Rectal smooth muscle tissue (tissue), 1 donor: ENCODE measurements at regions not wholly inside any gene's neighbourhood (a gene's known extent, or its start where the extent isn't known, plus 50 kb on each side); places are given as distances from the start of the nearest gene placed in this dataset.

Experiments used
- H3K27ac ChIP-seq: one replicate; pipeline ENCODE4 v1.7.0; 2013; ENCODE audit warnings: low read depth, low read length, inconsistent platforms
- H3K27me3 ChIP-seq: one replicate; pipeline ENCODE4 v1.7.0; 2013; ENCODE audit warnings: low read length; ENCODE audit not compliant: control insufficient read depth, insufficient read depth
- H3K36me3 ChIP-seq: one replicate; pipeline ENCODE4 v1.7.0; 2013; ENCODE audit warnings: low read length; ENCODE audit not compliant: control insufficient read depth, insufficient read depth
- H3K4me1 ChIP-seq: one replicate; pipeline ENCODE4 v1.7.0; 2013; ENCODE audit warnings: low read length; ENCODE audit not compliant: control insufficient read depth, insufficient read depth
- H3K4me3 ChIP-seq: one replicate; pipeline ENCODE4 v1.7.0; 2013; ENCODE audit warnings: low read length
- H3K9ac ChIP-seq: one replicate; pipeline ENCODE4 v1.7.0; 2013; ENCODE audit warnings: low read length

- Histone ChIP-seq H3K27me3 (no peaks in the 10 kb centered on the region), H3K36me3 (no peaks in the 10 kb centered on the region), H3K27ac (peak overlapping the region; percentile 77), H3K4me3 (no peak overlapping the region), H3K9ac (no peak overlapping the region), H3K4me1 (peaks cover 37% of the 10 kb centered on the region)
Observed at GRCh38 chr12:123041042-123041531, 60.6 kb downstream of the ARL6IP4 start.

- H3K4me1 ChIP-seq = peaks cover 27% of the 10 kb centered on the region
Observed at GRCh38 chr12:123040106-123040505, 59.6 kb downstream of the ARL6IP4 start.

GRCh38 chr12:123038966-123039365 is 58.5 kb downstream of the ARL6IP4 start:
- no peak overlapping the region for H3K4me3 ChIP-seq

More at GRCh38 chr12:123040106-123040505, 59.6 kb downstream of the ARL6IP4 start:
- Histone ChIP-seq H3K36me3 (no peaks in the 10 kb centered on the region), H3K27me3 (no peaks in the 10 kb centered on the region), H3K9ac (no peak overlapping the region), H3K27ac (no peak overlapping the region), H3K4me3 (no peak overlapping the region)

GRCh38 chr12:123038486-123038885 is 58.0 kb downstream of the ARL6IP4 start:
- H3K36me3 ChIP-seq = no peaks in the 10 kb centered on the region
- H3K4me1 ChIP-seq = peaks cover 17% of the 10 kb centered on the region
- no peak overlapping the region for H3K4me3 ChIP-seq
- H3K27me3 ChIP-seq = no peaks in the 10 kb centered on the region
- H3K27ac ChIP-seq = no peak overlapping the region
- H3K9ac ChIP-seq = no peak overlapping the region

More at GRCh38 chr12:123038966-123039365, 58.5 kb downstream of the ARL6IP4 start:
- Histone ChIP-seq H3K27me3 (no peaks in the 10 kb centered on the region), H3K9ac (no peak overlapping the region), H3K36me3 (no peaks in the 10 kb centered on the region), H3K4me1 (peaks cover 22% of the 10 kb centered on the region), H3K27ac (no peak overlapping the region)

GRCh38 chr12:123037791-123038190 is 57.3 kb downstream of the ARL6IP4 start:
- no peaks in the 10 kb centered on the region for H3K36me3 ChIP-seq
- H3K4me3 ChIP-seq = no peak overlapping the region
- H3K27me3 ChIP-seq = no peaks in the 10 kb centered on the region
- H3K9ac ChIP-seq = no peak overlapping the region
- no peak overlapping the region for H3K27ac ChIP-seq
- peaks cover 10% of the 10 kb centered on the region for H3K4me1 ChIP-seq

- H3K4me1 ChIP-seq = peaks cover 1% of the 10 kb centered on the region
- H3K9ac ChIP-seq = no peak overlapping the region
- H3K27me3 ChIP-seq = no peaks in the 10 kb centered on the region
- no peaks in the 10 kb centered on the region for H3K36me3 ChIP-seq
- H3K4me3 ChIP-seq = no peak overlapping the region
- H3K27ac ChIP-seq = no peak overlapping the region
Observed at GRCh38 chr12:123036466-123037285, 56.2 kb downstream of the ARL6IP4 start.

- Histone ChIP-seq H3K9ac (no peak overlapping the region), H3K27ac (no peak overlapping the region), H3K36me3 (no peaks in the 10 kb centered on the region), H3K4me1 (no peaks in the 10 kb centered on the region), H3K4me3 (no peak overlapping the region), H3K27me3 (no peaks in the 10 kb centered on the region)
Observed at GRCh38 chr12:123035841-123036240, 55.4 kb downstream of the ARL6IP4 start.

- Histone ChIP-seq H3K4me3 (no peak overlapping the region), H3K4me1 (no peaks in the 10 kb centered on the region), H3K27ac (no peak overlapping the region), H3K36me3 (no peaks in the 10 kb centered on the region), H3K9ac (no peak overlapping the region), H3K27me3 (no peaks in the 10 kb centered on the region)
Observed at GRCh38 chr12:123034865-123035264, 54.4 kb downstream of the ARL6IP4 start.

- no peak overlapping the region for H3K9ac ChIP-seq
- H3K27ac ChIP-seq = no peak overlapping the region
- H3K36me3 ChIP-seq = no peaks in the 10 kb centered on the region
- H3K4me3 ChIP-seq = no peak overlapping the region
- H3K27me3 ChIP-seq = no peaks in the 10 kb centered on the region
- H3K4me1 ChIP-seq = no peaks in the 10 kb centered on the region
Observed at GRCh38 chr12:123034022-123034541, 53.6 kb downstream of the ARL6IP4 start.

- Histone ChIP-seq H3K4me3 (no peak overlapping the region), H3K9ac (no peak overlapping the region), H3K36me3 (no peaks in the 10 kb centered on the region), H3K27me3 (no peaks in the 10 kb centered on the region), H3K4me1 (no peaks in the 10 kb centered on the region), H3K27ac (no peak overlapping the region)
Observed at GRCh38 chr12:123033392-123034021, 53.0 kb downstream of the ARL6IP4 start.

GRCh38 chr12:123032736-123033391 is 52.4 kb downstream of the ARL6IP4 start:
- no peaks in the 10 kb centered on the region for H3K27me3 ChIP-seq
- H3K36me3 ChIP-seq = no peaks in the 10 kb centered on the region
- H3K27ac ChIP-seq = no peak overlapping the region
- H3K4me3 ChIP-seq = no peak overlapping the region
- H3K4me1 ChIP-seq = no peaks in the 10 kb centered on the region
- H3K9ac ChIP-seq = no peak overlapping the region
